NCI-H1048 (cell line): ENCODE measurements at regions not wholly inside any gene's neighbourhood (a gene's known extent, or its start where the extent isn't known, plus 50 kb on each side); places are given as distances from the start of the nearest gene placed in this dataset.

Source experiments
- DNase-seq: peaks from one replicate; lab custom pipeline; 2025; lab: John Stamatoyannopoulos, UW

- no peak for DNase-seq
Observed at GRCh38 chr17:73985466-73986015, 217.9 kb upstream of the RPL38 start.

GRCh38 chr17:73986641-73987177 is 216.8 kb upstream of the RPL38 start:
- DNase-seq: no peak

- DNase-seq: no peak
Observed at GRCh38 chr17:73987395-73987794, 216.1 kb upstream of the RPL38 start.

GRCh38 chr17:73987845-73988509 is 215.5 kb upstream of the RPL38 start:
- no peak for DNase-seq

- no peak for DNase-seq
Observed at GRCh38 chr17:73989671-73990070, 213.8 kb upstream of the RPL38 start.

- no peak for DNase-seq
Observed at GRCh38 chr17:73990290-73990689, 213.2 kb upstream of the RPL38 start.

- DNase-seq: no peak
Observed at GRCh38 chr17:73991260-73991659, 212.2 kb upstream of the RPL38 start.

- DNase-seq: no peak
Observed at GRCh38 chr17:73994946-73995345, 208.5 kb upstream of the RPL38 start.

GRCh38 chr17:73997059-73997458 is 206.4 kb upstream of the RPL38 start:
- no peak for DNase-seq

- no peak for DNase-seq
Observed at GRCh38 chr17:73998249-73998648, 205.2 kb upstream of the RPL38 start.

- peak; percentile 40 for DNase-seq
Observed at GRCh38 chr17:73998653-73999645, 204.5 kb upstream of the RPL38 start.

GRCh38 chr17:74001145-74001544 is 202.3 kb upstream of the RPL38 start:
- DNase-seq: no peak

GRCh38 chr17:74002241-74002640 is 201.2 kb upstream of the RPL38 start:
- no peak for DNase-seq

GRCh38 chr17:74004056-74004455 is 199.4 kb upstream of the RPL38 start:
- DNase-seq: no peak

GRCh38 chr17:74005790-74006189 is 197.7 kb upstream of the RPL38 start:
- no peak for DNase-seq

GRCh38 chr17:74006371-74006770 is 197.1 kb upstream of the RPL38 start:
- no peak for DNase-seq

- DNase-seq: no peak
Observed at GRCh38 chr17:74008196-74008595, 195.3 kb upstream of the RPL38 start.

- no peak for DNase-seq
Observed at GRCh38 chr17:74009056-74009625, 194.3 kb upstream of the RPL38 start.

GRCh38 chr17:74010903-74011302 is 192.6 kb upstream of the RPL38 start:
- DNase-seq: no peak

- no peak for DNase-seq
Observed at GRCh38 chr17:74011966-74012365, 191.5 kb upstream of the RPL38 start.

- no peak for DNase-seq
Observed at GRCh38 chr17:74012465-74012864, 191.0 kb upstream of the RPL38 start.

- DNase-seq: no peak
Observed at GRCh38 chr17:74015316-74015715, 188.2 kb upstream of the RPL38 start.
